OCI-LY7 (cell line): ENCODE measurements at regions not wholly inside any gene's neighbourhood (a gene's known extent, or its start where the extent isn't known, plus 50 kb on each side); places are given as distances from the start of the nearest gene placed in this dataset.

Experiments used
- BruUV-seq: library from RNA; stranded (reverse); fragments of 400-500 nt; replicated peaks from 2 replicates; lab custom pipeline; 2021; lab: Mats Ljungman, UMichigan
- CTCF ChIA-PET: fragments of 300-600 bp; sonication (Branson Sonifier 250); formaldehyde crosslinking; loops from one replicate; lab custom pipeline; 2022; ENCODE audit warnings: antibody characterized with exemption; ENCODE audit not compliant: unreplicated experiment; lab: Charles Lee
- POLR2A ChIA-PET: fragments of 300-600 bp; sonication (Branson Sonifier 250); formaldehyde crosslinking; loops from one replicate; lab custom pipeline; 2022; ENCODE audit warnings: antibody characterized with exemption; lab: Charles Lee
- DNase-seq: peaks from one replicate; pipeline ENCODE4 v3.0.0-alpha.2; 2015; ENCODE audit warnings: low spot score
- H2AFZ ChIP-seq: fragments of 200-600 bp; sonication (generic), shearing (Covaris generic); 2 replicates; pipeline ENCODE4 v1.6.1; 2014; ENCODE audit warnings: mild to moderate bottlenecking, antibody characterized with exemption, low read length, moderate library complexity
- H3K27ac ChIP-seq: fragments of 200-600 bp; sonication (generic); 2 replicates; pipeline ENCODE4 v1.5.1; 2014; ENCODE audit warnings: mixed run types, low read depth, mild to moderate bottlenecking, moderate library complexity, low read length, inconsistent platforms; ENCODE audit not compliant: poor library complexity, severe bottlenecking
- H3K36me3 ChIP-seq: fragments of 200-600 bp; sonication (generic); 2 replicates; pipeline ENCODE4 v1.6.1; 2014; ENCODE audit warnings: mild to moderate bottlenecking, antibody characterized with exemption, low read length, moderate library complexity, mixed read lengths; ENCODE audit not compliant: insufficient read depth
- H3K4me1 ChIP-seq: fragments of 200-600 bp; sonication (generic); 2 replicates; pipeline ENCODE4 v1.5.1; 2014; ENCODE audit warnings: mild to moderate bottlenecking, low read length; ENCODE audit not compliant: insufficient read depth, poor library complexity, severe bottlenecking
- H3K4me2 ChIP-seq: fragments of 200-600 bp; sonication (generic); 2 replicates; pipeline ENCODE4 v1.6.1; 2014; ENCODE audit warnings: mild to moderate bottlenecking, low read length
- H3K4me3 ChIP-seq: fragments of 200-600 bp; sonication (generic); 2 replicates; pipeline ENCODE4 v1.5.1; 2014; ENCODE audit warnings: mild to moderate bottlenecking, low read depth, low read length; ENCODE audit not compliant: poor library complexity, severe bottlenecking
- H3K79me2 ChIP-seq: fragments of 200-600 bp; sonication (generic); 2 replicates; pipeline ENCODE4 v1.6.1; 2016; ENCODE audit warnings: low read depth, mild to moderate bottlenecking, low read length, moderate library complexity, mixed read lengths; ENCODE audit not compliant: insufficient read depth
- H3K9me2 ChIP-seq: fragments of 200-600 bp; sonication (generic); 2 replicates; pipeline ENCODE4 v1.6.1; 2016; ENCODE audit warnings: mild to moderate bottlenecking, low read length, mixed read lengths; ENCODE audit not compliant: insufficient read depth
- H3K9me3 ChIP-seq: fragments of 200-600 bp; sonication (generic); 2 replicates; pipeline ENCODE4 v1.6.1; 2014; ENCODE audit warnings: mild to moderate bottlenecking, mixed run types, low read length, mixed read lengths
- H4K20me1 ChIP-seq: fragments of 200-600 bp; sonication (generic); 2 replicates; pipeline ENCODE4 v1.6.1; 2014; ENCODE audit warnings: mild to moderate bottlenecking, antibody characterized with exemption, low read length, moderate library complexity, mixed read lengths; ENCODE audit not compliant: insufficient read depth
- EZH2phosphoT487 ChIP-seq: fragments of 200-600 bp; sonication (generic); IDR thresholded peaks from 2 replicates; pipeline ENCODE4 v1.6.1; 2018; ENCODE audit warnings: low read depth, borderline replicate concordance, mild to moderate bottlenecking, mixed run types, antibody characterized with exemption, low read length, moderate library complexity, mixed read lengths
- intact Hi-C: fragments of 100-400 bp; cut with micrococcal nuclease; formaldehyde crosslinking; loops from one replicate; pipeline ENCODE4 v1.10.0; 2022; ENCODE audit not compliant: unreplicated experiment
- TF ChIP-seq, protein P1 (sequence below): fragments of 200-600 bp; sonication (generic); conservative IDR thresholded peaks from 2 replicates; pipeline ENCODE4 v1.5.1; 2014; ENCODE audit warnings: mild to moderate bottlenecking, antibody characterized with exemption, low read length, moderate library complexity, mixed read lengths

DNA sequence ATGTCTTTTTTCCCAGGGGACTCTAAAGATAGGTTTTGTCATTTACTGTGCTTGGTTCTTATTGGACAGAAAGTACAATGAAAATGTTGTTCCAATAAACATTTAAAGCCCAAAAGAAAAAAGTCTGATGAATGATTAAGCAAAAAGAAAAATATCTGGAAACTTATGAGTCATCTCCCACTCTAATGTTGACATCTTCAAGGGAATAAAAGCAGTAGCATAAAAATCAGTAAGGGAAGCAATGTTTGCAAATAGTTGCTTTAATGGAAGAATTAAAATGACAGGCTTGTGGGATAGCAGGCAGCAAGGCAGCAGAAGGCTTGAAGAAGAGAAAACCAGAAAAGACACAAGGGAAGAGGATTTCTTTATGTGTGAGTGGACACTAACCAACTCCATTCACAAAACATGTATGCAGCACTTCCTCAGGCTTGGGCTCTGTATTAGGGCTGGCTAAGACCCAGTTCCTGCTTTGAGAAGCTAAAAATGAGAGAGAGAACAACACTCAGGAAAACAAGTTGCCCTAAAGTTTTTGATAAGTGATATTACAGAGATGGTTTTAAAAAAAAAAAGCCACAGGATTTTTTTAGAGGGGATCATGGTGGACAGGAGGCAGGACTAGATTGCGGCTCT is 263.2 kb upstream of the NT5E start:
- no peaks in the 10 kb centered on the region for H3K9me3 ChIP-seq
- H3K27ac ChIP-seq = no peak overlapping the region
- H3K36me3 ChIP-seq = no peaks in the 10 kb centered on the region
- no peaks in the 10 kb centered on the region for H3K79me2 ChIP-seq
- TF ChIP-seq, protein P1, sequence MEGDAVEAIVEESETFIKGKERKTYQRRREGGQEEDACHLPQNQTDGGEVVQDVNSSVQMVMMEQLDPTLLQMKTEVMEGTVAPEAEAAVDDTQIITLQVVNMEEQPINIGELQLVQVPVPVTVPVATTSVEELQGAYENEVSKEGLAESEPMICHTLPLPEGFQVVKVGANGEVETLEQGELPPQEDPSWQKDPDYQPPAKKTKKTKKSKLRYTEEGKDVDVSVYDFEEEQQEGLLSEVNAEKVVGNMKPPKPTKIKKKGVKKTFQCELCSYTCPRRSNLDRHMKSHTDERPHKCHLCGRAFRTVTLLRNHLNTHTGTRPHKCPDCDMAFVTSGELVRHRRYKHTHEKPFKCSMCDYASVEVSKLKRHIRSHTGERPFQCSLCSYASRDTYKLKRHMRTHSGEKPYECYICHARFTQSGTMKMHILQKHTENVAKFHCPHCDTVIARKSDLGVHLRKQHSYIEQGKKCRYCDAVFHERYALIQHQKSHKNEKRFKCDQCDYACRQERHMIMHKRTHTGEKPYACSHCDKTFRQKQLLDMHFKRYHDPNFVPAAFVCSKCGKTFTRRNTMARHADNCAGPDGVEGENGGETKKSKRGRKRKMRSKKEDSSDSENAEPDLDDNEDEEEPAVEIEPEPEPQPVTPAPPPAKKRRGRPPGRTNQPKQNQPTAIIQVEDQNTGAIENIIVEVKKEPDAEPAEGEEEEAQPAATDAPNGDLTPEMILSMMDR = no peak
- no peak for TF ChIP-seq EZH2phosphoT487
- intact Hi-C loops = no loop called here
- H3K4me1 ChIP-seq = no peaks in the 10 kb centered on the region
- H2AFZ ChIP-seq = no peak overlapping the region
- H3K4me3 ChIP-seq = no peak overlapping the region
- ChIA-PET CTCF (no interaction called here), POLR2A (interaction anchor here (0.6 to 0.7 kb wide), 2 partner anchors 884 to 1739 kb away, joined by 5 read pairs; no protein-coding TSS in a partner anchor)
- DNase-seq = no peak
- BruUV-seq = no TSS peak
- H3K9me2 ChIP-seq = no peaks in the 10 kb centered on the region
- no peaks in the 10 kb centered on the region for H4K20me1 ChIP-seq
- no peak overlapping the region for H3K4me2 ChIP-seq

DNA sequence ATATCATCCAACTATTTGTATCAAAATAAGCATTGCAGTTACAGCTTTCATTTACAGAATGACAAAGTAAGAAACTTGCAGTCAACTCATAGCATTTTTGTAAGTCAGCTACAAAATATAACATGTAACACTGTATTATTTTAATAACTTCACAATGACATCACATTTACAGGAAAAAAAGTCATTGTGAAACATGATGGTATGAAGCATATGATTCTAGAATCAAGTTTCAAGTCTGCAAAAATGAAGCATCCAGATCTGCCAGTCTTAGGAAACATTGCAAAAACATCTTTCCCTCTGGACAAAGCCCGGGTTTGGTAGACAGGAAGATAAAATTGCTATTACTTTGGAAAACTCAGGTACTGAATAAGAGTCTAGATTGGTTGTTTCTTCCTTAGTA is 263.9 kb upstream of the NT5E start:
- Histone ChIP-seq H3K4me1 (no peaks in the 10 kb centered on the region), H3K79me2 (no peaks in the 10 kb centered on the region), H3K4me3 (no peak overlapping the region), H3K36me3 (no peaks in the 10 kb centered on the region), H3K9me3 (no peaks in the 10 kb centered on the region), H3K9me2 (no peaks in the 10 kb centered on the region), H3K27ac (no peak overlapping the region), H3K4me2 (no peak overlapping the region), H4K20me1 (no peaks in the 10 kb centered on the region), H2AFZ (no peak overlapping the region)
- BruUV-seq = no TSS peak
- ChIA-PET POLR2A (no interaction called here), CTCF (no interaction called here)
- intact Hi-C loops = no loop called here
- DNase-seq = no peak
- TF ChIP-seq, protein P1 = no peak
- TF ChIP-seq EZH2phosphoT487 = no peak

DNA sequence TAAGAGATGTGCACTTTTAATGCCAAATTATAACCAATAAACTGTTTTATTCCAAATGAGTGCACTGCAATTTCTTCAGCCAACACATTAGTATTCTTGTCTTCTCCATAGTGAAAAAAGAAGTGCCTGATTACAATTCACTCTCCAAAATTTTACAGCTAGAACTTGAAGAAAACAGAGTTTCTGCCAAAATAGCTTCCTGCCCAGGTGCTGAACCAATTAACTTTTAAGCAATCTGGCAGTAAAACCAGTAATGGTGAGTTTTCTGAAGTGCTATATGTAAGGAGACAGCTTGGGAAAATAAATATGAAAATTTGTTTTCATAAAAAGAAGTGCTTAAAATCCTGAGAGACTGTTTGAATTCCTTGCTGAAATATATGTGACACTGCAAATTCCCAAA is 266.0 kb upstream of the NT5E start:
- TF ChIP-seq EZH2phosphoT487 = no peak
- TF ChIP-seq, protein P1 = no peak
- Histone ChIP-seq H3K4me1 (no peaks in the 10 kb centered on the region), H3K9me2 (no peaks in the 10 kb centered on the region), H3K4me3 (no peak overlapping the region), H3K36me3 (no peaks in the 10 kb centered on the region), H3K27ac (no peak overlapping the region), H3K4me2 (no peak overlapping the region), H2AFZ (no peak overlapping the region), H4K20me1 (no peaks in the 10 kb centered on the region), H3K79me2 (no peaks in the 10 kb centered on the region), H3K9me3 (no peaks in the 10 kb centered on the region)
- CTCF ChIA-PET = no interaction called here
- no peak for DNase-seq
- BruUV-seq = no TSS peak
- intact Hi-C loops = no loop called here
- POLR2A ChIA-PET = no interaction called here
